Medulla oblongata (tissue), 1 donor: ENCODE measurements at regions not wholly inside any gene's neighbourhood (a gene's known extent, or its start where the extent isn't known, plus 50 kb on each side); places are given as distances from the start of the nearest gene placed in this dataset.
"Not testable (repeated sequence)": the region's sequence is repeated elsewhere in the genome, so short reads cannot be mapped to it uniquely, and the experiment has no call there.

Experiments used
- DNase-seq: peaks from one replicate; pipeline ENCODE4 v3.0.0-alpha.2; 2015; ENCODE audit errors: extremely low spot score

DNA sequence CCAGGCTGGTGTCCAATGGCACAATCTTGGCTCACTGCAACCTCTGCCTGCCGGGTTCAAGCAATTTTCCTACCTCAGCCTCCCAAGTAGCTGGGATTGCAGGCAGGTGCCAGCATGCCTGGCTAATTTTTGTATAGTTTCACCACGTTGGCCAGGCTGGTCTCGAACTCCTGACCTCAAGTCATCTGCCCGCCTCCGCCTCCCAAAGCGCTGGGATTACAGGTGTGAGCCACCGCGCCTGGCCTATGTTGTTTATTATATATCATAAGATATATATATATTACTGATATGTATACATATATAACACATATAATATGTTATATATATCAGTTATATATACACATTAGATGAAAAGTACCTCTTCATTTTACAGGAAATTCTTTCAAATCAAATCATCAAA lies 914.7 kb downstream of the FOXD4L5 start:
- not testable (repeated sequence) for DNase-seq

DNA sequence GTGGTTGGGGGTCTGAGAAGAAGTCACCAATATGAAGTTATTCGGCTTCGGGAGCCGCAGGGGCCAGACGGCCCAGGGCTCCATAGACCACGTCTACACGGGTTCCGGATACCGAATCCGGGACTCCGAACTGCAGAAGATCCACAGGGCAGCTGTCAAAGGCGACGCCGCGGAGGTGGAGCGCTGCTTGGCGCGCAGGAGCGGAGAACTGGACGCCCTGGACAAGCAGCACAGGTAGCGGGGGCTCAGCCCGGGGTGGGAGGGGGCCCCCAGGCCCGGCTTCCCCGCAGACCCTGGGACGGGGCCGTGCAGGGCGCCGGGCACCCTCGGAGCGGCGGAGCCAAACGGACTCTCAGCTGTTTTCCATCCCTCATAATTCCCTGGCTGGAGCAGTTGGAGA lies 915.4 kb downstream of the FOXD4L5 start:
- not testable (repeated sequence) for DNase-seq

DNA sequence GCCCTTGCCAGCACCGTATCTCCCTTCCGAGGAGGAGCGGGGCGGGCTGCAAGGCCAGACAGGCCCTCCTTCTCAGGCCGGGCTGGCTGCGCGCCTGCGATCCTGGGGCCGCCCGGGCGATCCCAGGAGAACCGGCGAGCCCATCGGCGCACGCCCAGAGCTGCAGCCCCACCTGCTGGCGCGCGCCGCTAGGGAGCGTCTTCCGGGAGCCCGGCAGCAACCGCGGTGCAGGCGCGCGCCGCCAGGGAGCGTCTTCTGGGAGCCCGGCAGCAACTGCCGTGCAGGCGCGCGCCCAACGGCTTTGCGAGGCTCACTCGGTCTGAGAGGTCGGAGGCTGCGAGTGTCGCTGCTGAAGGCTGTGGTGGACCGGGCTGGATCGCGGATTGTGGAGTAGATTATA lies 915.9 kb downstream of the FOXD4L5 start:
- DNase-seq = not testable (repeated sequence)

DNA sequence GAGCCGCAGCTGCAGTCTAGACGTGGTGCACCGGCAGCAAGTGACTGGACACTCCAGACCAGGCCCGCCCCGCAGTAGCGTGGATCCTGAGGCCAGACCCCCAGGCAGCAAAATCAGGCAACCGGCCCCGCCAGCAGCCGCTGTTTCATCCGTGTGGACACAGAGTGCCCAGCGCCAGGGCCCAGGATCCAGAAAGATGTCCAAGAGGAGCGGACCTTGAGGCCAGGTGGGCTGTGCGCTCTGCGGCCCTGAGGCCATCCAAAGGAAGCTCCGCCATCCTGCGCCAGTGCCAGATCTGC lies 916.4 kb downstream of the FOXD4L5 start:
- DNase-seq = not testable (repeated sequence)

DNA sequence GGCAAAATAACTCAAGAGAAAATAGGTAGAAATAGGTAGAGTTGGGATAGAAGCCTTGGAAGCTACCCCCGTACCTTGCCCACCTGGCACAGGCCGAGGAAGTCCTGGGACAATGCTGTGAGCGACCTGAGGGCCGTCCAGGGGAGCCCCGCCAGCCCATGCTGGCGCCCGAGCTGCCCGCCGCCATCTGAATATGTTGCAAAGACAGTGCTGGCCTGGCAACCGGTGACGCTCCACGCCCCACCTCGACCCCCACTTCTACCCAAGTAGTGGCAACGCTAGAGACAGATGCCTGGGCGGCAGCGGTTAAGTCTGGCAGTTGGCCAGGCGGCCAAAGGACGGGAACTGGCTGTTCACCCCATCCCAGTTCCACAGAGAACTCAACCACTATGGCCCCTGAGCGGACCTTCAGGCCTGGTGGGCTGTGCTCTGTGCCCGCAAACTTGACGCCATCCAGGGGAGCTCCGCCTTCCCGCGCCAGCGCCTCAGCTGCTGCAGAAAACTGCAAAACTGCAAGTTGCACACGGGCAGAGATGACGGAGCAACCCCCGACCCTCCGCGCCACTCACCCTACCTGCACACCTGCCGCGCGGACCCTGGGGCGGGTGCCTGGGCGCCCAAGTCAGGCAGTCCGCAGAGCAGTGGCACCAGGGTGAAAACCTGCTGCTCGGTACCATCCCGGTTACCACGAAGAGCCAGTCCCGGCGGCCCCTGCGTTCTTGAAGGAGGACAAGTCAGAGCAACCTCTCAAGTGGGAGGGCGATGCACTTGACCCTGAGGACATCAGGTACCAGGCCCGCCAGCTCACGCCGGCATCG lies 917.0 kb downstream of the FOXD4L5 start:
- peak; percentile 0 for DNase-seq
